ENCODE measurements at regions not wholly inside any gene's neighbourhood (a gene's known extent, or its start where the extent isn't known, plus 50 kb on each side); places are given as distances from the start of the nearest gene placed in this dataset.

GRCh38 chr12:81949841-81950308, 190.7 kb upstream of the PPFIA2 start:
- DNase-seq, result no peak
- TF ChIP-seq CTCF (IDR thresholded peaks at IDR 0.05), result no peak
- no peak for TF ChIP-seq POLR2A (IDR thresholded peaks at IDR 0.05)
- Histone ChIP-seq H3K27me3 (no peaks in the 10 kb centered on the region), H3K4me3 (no peak overlapping the region), H3K27ac (no peak overlapping the region), H3K4me1 (no peaks in the 10 kb centered on the region), H3K36me3 (no peaks in the 10 kb centered on the region), H3K9me3 (no peaks in the 10 kb centered on the region)

GRCh38 chr12:81949416-81949815, 190.3 kb upstream of the PPFIA2 start:
- no peaks in the 10 kb centered on the region for H3K36me3 ChIP-seq
- no peaks in the 10 kb centered on the region for H3K9me3 ChIP-seq
- H3K27ac ChIP-seq, result no peak overlapping the region
- no peak overlapping the region for H3K4me3 ChIP-seq
- no peak for TF ChIP-seq POLR2A (IDR thresholded peaks at IDR 0.05)
- no peak for TF ChIP-seq CTCF (IDR thresholded peaks at IDR 0.05)
- no peaks in the 10 kb centered on the region for H3K27me3 ChIP-seq
- H3K4me1 ChIP-seq, result no peaks in the 10 kb centered on the region
- DNase-seq, result no peak

- no peak overlapping the region for H3K4me3 ChIP-seq
- DNase-seq, result no peak
- H3K27me3 ChIP-seq, result no peaks in the 10 kb centered on the region
- no peaks in the 10 kb centered on the region for H3K36me3 ChIP-seq
- TF ChIP-seq POLR2A (IDR thresholded peaks at IDR 0.05), result no peak
- TF ChIP-seq CTCF (IDR thresholded peaks at IDR 0.05), result no peak
- no peaks in the 10 kb centered on the region for H3K9me3 ChIP-seq
- H3K4me1 ChIP-seq, result no peaks in the 10 kb centered on the region
- no peak overlapping the region for H3K27ac ChIP-seq
These were observed 185.7 kb upstream of the PPFIA2 start for GRCh38 chr12:81944886-81945285.

GRCh38 chr12:81942594-81942993, 183.4 kb upstream of the PPFIA2 start:
- Histone ChIP-seq H3K4me3 (no peak overlapping the region), H3K9me3 (no peaks in the 10 kb centered on the region), H3K27me3 (no peaks in the 10 kb centered on the region), H3K27ac (no peak overlapping the region), H3K36me3 (no peaks in the 10 kb centered on the region), H3K4me1 (no peaks in the 10 kb centered on the region)
- TF ChIP-seq POLR2A (IDR thresholded peaks at IDR 0.05), result no peak
- TF ChIP-seq CTCF (IDR thresholded peaks at IDR 0.05), result no peak
- DNase-seq, result no peak

- no peaks in the 10 kb centered on the region for H3K9me3 ChIP-seq
- DNase-seq, result no peak
- H3K27ac ChIP-seq, result no peak overlapping the region
- TF ChIP-seq POLR2A (IDR thresholded peaks at IDR 0.05) (no peak), CTCF (IDR thresholded peaks at IDR 0.05) (no peak)
- no peaks in the 10 kb centered on the region for H3K36me3 ChIP-seq
- no peaks in the 10 kb centered on the region for H3K27me3 ChIP-seq
- H3K4me1 ChIP-seq, result no peaks in the 10 kb centered on the region
- H3K4me3 ChIP-seq, result no peak overlapping the region
These were observed 170.9 kb upstream of the PPFIA2 start for GRCh38 chr12:81930037-81930436.

GRCh38 chr12:81896771-81897170, 137.6 kb upstream of the PPFIA2 start:
- Histone ChIP-seq H3K4me1 (no peaks in the 10 kb centered on the region), H3K9me3 (peaks cover 0 to 13% (median 2%) of the 10 kb centered on the region in 4 donors), H3K27ac (no peak overlapping the region), H3K27me3 (no peaks in the 10 kb centered on the region), H3K36me3 (no peaks in the 10 kb centered on the region), H3K4me3 (no peak overlapping the region)
- TF ChIP-seq CTCF (IDR thresholded peaks at IDR 0.05), result no peak
- no peak for TF ChIP-seq POLR2A (IDR thresholded peaks at IDR 0.05)
- no peak for DNase-seq

Data from Peyer's patch (tissue), 4 donors.